ENCODE measurements at regions not wholly inside any gene's neighbourhood (a gene's known extent, or its start where the extent isn't known, plus 50 kb on each side); places are given as distances from the start of the nearest gene placed in this dataset.

DNA sequence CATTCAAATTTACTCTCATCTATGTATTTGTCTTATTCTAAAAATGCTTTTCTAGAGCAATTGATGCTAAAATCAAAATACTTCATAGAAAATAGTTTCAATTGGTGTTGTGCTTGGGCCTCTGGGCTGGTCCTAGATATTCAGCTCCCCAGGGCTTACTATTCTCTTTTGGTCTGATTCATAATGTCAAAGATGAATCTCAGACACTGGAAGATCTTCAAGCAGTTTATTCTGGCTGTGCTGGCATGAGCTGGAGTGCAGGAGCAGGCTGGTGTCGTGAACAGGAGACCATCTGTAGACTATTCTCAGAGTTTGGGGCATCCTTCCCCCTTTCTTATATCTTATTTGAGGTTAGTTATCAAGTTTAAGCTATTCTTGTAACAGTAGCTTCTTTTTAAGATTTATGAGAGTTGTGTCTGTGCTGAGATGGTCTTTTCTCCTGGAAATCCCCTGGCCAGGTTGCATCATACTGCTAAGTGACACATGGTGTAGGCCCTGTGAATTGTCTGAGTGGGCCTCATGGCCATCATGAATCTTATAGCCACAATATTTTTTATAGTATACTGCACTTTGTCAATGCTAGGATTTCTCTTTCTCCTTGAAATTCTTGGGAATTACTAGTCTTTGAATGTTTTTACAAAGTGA is 1624.0 kb upstream of the IGFBP7 start:
- TF ChIP-seq POLR2AphosphoS5 (IDR thresholded peaks at IDR 0.05; ENCODE audit: low read depth, low read length) (no peak), SIN3A (IDR thresholded peaks at IDR 0.05; ENCODE audit: borderline replicate concordance, insufficient read depth, low read depth, low read length) (no peak)
- TF ChIP-seq, protein P1, sequence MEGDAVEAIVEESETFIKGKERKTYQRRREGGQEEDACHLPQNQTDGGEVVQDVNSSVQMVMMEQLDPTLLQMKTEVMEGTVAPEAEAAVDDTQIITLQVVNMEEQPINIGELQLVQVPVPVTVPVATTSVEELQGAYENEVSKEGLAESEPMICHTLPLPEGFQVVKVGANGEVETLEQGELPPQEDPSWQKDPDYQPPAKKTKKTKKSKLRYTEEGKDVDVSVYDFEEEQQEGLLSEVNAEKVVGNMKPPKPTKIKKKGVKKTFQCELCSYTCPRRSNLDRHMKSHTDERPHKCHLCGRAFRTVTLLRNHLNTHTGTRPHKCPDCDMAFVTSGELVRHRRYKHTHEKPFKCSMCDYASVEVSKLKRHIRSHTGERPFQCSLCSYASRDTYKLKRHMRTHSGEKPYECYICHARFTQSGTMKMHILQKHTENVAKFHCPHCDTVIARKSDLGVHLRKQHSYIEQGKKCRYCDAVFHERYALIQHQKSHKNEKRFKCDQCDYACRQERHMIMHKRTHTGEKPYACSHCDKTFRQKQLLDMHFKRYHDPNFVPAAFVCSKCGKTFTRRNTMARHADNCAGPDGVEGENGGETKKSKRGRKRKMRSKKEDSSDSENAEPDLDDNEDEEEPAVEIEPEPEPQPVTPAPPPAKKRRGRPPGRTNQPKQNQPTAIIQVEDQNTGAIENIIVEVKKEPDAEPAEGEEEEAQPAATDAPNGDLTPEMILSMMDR (IDR thresholded peaks at IDR 0.05): no peak
- TF ChIP-seq, protein P2, sequence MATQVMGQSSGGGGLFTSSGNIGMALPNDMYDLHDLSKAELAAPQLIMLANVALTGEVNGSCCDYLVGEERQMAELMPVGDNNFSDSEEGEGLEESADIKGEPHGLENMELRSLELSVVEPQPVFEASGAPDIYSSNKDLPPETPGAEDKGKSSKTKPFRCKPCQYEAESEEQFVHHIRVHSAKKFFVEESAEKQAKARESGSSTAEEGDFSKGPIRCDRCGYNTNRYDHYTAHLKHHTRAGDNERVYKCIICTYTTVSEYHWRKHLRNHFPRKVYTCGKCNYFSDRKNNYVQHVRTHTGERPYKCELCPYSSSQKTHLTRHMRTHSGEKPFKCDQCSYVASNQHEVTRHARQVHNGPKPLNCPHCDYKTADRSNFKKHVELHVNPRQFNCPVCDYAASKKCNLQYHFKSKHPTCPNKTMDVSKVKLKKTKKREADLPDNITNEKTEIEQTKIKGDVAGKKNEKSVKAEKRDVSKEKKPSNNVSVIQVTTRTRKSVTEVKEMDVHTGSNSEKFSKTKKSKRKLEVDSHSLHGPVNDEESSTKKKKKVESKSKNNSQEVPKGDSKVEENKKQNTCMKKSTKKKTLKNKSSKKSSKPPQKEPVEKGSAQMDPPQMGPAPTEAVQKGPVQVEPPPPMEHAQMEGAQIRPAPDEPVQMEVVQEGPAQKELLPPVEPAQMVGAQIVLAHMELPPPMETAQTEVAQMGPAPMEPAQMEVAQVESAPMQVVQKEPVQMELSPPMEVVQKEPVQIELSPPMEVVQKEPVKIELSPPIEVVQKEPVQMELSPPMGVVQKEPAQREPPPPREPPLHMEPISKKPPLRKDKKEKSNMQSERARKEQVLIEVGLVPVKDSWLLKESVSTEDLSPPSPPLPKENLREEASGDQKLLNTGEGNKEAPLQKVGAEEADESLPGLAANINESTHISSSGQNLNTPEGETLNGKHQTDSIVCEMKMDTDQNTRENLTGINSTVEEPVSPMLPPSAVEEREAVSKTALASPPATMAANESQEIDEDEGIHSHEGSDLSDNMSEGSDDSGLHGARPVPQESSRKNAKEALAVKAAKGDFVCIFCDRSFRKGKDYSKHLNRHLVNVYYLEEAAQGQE (IDR thresholded peaks at IDR 0.05; ENCODE audit: insufficient read depth in 1 of 2, low read depth in 2 of 2, low read length in 1 of 2): no peak
